NCI-H1694 treated with DMSO at 0.1 percent for 48 hours (cell line): ENCODE measurements at regions not wholly inside any gene's neighbourhood (a gene's known extent, or its start where the extent isn't known, plus 50 kb on each side); places are given as distances from the start of the nearest gene placed in this dataset.
"Not testable (repeated sequence)": the region's sequence is repeated elsewhere in the genome, so short reads cannot be mapped to it uniquely, and the experiment has no call there.

Source experiments
- DNase-seq: peaks from one replicate; lab custom pipeline; 2025; lab: John Stamatoyannopoulos, UW

DNA sequence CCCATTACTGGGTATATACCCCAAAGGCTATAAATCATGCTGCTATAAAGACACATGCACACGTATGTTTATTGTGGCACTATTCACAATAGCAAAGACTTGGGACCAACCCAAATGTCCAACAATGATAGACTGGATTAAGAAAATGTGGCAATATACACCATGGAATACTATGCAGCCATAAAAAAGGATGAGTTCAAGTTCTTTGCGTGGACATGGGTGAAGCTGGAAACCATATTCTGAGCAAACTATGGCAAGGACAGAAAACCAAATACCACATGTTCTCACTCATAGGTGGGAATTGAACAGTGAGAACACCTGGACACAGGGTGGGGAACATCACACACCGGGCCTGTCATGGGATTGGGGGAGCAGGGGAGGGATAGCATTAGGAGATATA is 54.4 kb upstream of the MUCL1 start:
- not testable (repeated sequence) for DNase-seq

DNA sequence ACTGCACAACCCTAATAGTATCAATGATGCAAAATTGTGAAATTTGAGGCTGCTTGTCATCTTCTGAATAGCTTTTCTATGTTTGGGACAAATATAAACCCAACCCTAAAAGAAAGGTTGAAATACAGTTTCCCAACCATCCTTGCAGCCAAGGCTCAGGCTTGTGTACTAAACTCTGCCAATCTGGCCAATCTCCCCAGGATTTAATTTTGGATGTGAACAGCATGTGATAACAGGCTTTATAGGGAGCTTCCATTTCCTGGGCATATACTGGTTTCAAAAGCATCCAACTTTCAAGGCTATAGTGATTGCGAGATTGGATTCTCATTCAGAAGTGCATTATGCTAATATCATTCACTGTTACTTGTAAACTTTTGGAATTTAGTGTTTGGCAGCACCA is 55.7 kb upstream of the MUCL1 start:
- no peak for DNase-seq

DNA sequence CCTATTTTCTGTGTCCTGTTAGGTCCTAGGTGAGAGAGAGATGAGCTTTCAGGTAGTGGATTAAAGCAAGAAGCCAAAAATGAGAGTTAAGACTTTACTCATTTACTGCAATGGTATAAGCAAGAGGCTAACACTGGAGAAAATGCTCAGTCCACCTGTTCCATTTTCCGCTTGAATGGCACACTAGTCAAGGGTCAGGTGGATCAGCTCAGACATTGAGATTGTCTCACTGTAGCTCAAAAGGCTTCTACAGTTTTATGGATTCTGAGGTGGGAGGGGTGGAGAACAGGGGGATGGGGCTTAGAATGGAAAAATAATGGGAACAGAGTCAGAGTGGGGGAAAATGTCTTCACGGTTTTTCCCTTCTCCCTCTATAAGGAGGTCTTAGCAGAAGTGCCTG is 57.3 kb upstream of the MUCL1 start:
- DNase-seq = no peak

- DNase-seq = no peak
Observed at GRCh38 chr12:54795644-54796043, 58.7 kb upstream of the MUCL1 start.

DNA sequence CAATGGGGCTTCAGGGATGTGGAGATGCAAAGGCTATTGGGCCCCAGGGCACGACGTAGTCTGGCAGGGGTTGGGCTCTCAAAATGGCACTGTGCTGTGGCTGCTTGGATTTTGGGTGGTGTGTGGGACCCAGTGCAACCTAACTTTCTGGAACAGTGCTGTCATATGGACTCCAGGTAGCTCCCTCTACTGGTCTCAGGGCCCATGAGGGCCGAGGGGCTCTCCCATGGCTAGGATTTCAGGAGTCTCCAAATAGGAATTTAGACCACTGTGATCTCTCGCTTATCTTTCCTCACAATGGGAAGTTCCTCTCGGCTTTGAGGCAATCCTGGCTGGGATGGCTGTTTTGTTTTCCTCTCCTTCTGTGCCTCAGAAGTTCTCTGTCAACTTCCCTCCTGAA is 68.2 kb upstream of the MUCL1 start:
- DNase-seq = no peak

- DNase-seq = no peak
Observed at GRCh38 chr12:54784115-54784514, 70.2 kb upstream of the MUCL1 start.

- not testable (repeated sequence) for DNase-seq
Observed at GRCh38 chr12:54777031-54777430, 77.3 kb upstream of the MUCL1 start.

- DNase-seq = no peak
Observed at GRCh38 chr12:54773593-54773992, 80.7 kb upstream of the MUCL1 start.

DNA sequence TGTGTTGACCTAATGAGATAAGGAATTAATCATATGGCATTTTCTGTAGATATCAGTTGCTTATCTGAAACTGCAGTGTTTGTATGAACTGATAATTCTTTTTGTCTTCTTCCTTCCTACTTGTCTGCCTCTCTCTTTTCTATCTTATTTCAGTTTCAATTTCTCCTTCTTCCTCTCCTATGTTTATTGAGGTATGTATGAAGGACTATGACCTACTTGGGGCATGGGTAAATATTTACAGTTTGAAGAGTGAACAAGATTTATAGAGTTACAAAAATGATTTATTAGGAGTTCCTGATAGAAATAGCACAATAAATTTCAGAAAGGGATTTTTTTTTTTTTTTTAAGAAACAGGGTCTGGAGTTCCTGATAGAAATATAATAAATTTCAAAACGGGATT is 88.7 kb upstream of the MUCL1 start:
- no peak for DNase-seq

GRCh38 chr12:54762390-54762789 is 91.9 kb upstream of the MUCL1 start:
- DNase-seq = no peak

GRCh38 chr12:54759751-54760150 is 94.6 kb upstream of the MUCL1 start:
- no peak for DNase-seq

- no peak for DNase-seq
Observed at GRCh38 chr12:54751493-54751892, 102.8 kb upstream of the MUCL1 start.

DNA sequence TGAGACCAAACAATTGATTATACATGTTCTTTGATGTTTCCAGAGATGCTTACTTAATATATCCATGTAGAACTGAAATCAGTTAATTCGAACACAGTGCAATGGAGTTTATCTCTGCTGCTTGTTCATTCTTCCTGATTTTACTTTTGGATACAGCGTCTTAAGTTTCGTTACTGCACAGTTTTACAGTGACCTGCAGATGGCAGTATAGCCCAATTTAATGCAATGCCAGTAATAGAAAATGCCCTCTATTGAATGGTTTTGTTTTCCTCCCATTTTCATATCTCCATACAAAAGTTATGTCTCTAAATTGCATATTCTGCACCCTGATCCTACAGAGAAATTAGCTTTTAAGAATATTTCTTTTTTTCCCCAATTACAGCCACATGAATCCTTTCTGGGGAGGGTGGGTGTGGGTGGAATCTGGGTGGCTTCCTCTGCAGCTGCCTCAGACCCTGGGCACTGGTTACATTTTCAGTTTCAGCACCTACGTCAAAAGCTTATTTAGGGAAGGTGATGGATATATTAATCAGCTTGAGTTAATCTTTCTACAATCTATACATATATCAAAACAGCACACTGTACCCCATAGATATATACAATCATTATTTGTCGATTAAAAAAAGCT is 101.1 kb upstream of the DCD start:
- peak; percentile 59 for DNase-seq

DNA sequence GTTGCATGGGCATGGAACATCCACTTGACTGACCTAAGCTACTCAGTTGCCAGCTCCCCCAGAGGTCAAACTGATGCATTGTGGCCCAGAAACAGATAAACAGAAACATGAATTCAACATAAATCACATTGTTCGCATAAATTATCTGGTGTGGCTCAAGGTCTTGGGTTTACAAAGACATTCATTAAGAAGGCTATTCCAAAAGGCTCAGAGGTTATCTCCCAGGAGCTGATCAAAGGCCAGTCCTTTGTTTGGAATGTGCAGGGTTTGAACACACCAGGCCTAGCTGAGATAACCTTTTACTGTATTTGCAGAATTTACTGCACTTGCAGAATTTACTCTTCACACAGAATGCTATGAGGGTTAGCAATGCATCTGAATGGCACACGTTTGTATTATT is 96.4 kb upstream of the DCD start:
- no peak for DNase-seq

DNA sequence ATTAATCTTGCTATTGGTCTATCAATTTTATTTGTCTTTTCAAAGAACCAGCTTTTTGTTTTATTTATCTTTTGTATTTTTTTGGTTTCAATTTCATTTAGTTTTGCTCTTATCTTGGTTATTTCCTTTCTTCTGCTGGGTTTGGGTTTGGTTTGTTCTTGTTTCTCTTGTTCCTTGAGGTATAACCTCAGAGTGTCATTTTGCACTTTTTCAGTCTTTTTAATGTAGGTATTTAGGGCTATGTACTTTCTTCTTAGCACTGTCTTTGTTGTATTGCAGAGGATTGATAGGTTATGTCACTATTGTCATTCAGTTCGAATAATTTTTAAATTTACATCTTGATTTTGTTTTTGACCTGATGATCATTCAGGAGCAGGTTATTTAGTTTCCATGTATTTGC is 92.7 kb upstream of the DCD start:
- no peak for DNase-seq

DNA sequence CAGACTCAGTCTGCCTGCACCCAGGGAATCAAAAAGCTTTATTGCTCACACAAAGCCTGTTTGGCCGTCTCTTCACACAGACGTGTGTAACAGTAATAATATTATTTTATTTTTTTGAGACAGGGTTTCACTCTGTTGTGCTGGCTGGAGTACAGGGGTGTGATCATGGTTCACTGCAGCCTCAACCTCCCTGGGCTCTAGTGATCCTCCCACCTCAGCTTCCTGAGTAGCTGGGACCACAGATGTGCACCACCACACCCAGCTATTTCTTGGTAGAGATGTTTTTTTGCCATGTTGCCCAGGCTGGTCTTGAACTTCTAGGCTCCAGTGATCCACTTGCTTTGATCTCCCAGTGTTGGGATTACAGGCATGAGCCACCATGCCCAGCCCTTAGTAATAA is 88.4 kb upstream of the DCD start:
- no peak for DNase-seq

DNA sequence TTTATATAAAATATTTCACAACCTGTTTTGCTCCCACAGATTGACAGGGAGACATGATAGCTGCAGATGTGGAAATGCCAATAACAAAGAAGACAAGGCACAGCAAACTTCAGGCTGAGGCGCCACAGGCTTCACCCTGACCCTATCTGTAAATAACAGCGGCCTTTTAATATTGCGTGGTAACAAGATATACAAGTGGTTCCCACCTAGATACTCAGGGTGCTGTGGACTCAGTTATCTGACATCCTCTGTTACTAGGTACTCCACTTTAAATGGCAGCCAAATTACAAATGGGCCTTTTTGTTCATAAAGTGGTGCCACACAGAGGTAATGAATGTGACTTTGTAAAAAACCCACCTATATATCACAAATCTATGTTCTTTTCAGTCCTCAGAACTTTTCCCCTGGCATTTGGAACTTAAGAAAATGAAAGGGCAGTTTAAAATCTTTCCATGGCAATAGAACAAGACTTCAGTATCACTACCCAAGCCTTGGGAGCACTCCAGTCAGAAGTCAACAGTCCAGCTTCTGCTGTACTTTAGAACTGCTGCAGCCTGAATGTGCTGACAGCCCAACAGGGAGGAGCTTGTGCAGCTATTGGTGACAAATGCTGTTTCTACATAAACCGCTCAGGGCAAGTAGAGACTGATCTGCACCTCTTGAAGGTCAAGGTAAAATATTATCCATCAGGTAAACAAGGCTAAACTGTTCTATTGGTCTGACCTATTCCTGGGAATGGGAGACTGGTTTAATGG is 86.2 kb upstream of the DCD start:
- no peak for DNase-seq

- DNase-seq = no peak
Observed at GRCh38 chr12:54725233-54725843, 77.2 kb upstream of the DCD start.

- DNase-seq = no peak
Observed at GRCh38 chr12:54723379-54724256, 75.5 kb upstream of the DCD start.

- no peak for DNase-seq
Observed at GRCh38 chr12:54721312-54721711, 73.1 kb upstream of the DCD start.

DNA sequence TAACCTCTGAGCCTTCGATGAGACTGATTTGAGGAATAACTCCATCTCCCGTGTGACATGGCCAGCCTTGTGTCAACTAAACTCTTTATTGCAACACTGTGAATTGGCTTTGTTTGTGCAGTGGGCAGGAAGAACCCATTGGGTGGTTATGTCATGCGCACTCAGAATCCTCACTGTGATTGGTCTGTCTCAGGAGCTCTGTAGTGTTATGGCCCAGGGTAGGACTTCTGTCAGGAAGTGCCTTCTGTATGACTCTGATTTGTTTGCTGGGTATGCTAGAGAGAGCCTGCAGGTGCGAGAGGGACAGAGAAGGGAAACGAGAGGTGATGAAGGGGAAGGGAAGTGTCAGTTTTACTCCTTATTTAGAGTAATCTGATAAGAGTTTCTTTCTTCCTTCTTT is 71.5 kb upstream of the DCD start:
- no peak for DNase-seq

GRCh38 chr12:54716261-54716660 is 68.1 kb upstream of the DCD start:
- DNase-seq = no peak

DNA sequence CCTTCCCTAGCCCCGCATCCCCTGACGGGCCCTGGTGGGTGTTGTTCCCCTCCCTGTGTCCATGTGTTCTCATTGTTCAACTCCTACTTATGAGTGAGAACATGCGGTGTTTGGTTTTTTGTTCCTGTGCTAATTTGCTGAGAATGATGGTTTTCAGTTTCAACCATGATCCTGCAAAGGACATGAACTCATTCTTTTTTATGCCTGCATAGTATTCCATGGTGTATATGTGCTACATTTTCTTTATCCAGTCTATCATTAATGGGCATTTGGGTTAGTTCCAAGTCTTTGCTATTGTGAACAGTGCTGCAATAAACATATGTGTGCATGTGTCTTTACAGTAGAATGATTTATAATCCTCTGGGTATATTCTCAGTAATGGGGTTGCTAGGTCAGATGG is 65.7 kb upstream of the DCD start:
- not testable (repeated sequence) for DNase-seq
